ENCODE measurements at regions not wholly inside any gene's neighbourhood (a gene's known extent, or its start where the extent isn't known, plus 50 kb on each side); places are given as distances from the start of the nearest gene placed in this dataset.

DNA sequence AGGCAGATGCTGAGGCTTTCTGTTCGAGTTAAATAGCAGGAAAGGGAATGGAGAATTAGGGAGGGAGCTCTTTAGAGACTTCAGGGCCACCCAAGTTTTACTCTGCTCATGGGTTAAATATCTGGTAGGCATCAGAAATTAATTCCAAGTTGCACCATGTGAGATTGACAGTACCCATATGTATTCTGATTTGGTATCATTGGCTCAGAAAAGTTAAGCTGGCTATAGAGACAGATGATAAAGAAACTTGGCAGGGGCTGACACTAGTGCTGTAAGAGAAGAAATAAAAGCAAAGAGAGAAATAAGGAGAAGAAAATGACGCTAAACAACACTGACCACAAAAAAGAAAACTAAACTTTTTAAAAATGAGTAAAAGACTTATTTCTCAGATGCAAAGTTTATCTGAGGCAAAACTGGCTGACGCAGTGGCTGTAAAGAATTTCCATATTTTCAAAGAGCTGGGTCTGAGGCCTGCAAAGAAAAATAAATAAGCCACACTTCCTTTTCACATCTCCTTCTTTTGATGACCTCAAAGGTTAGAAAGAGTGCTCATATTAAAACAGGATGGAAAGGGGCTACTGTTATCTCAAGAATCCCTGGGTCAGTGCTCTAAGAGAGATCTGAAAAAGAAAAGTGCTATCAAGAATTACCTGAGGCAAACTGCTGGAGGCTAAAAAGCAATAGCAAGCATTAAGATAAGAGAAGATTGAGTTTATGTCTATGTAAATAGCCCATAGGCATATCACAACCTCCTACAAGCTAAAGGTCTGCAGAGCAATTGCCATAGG is 399.0 kb upstream of the MEF2C start:
- H3K4me3 ChIP-seq (replicated peaks; ENCODE audit: low read depth, low read length) = no peak overlapping the region
- DNase-seq (ENCODE audit: low read depth) = no peak
- no peak for TF ChIP-seq CTCF (IDR thresholded peaks at IDR 0.05; ENCODE audit: low read length, missing control alignments)

- H3K4me3 ChIP-seq (replicated peaks; ENCODE audit: low read depth, low read length) = no peak overlapping the region
- TF ChIP-seq CTCF (IDR thresholded peaks at IDR 0.05; ENCODE audit: low read length, missing control alignments) = no peak
- DNase-seq (ENCODE audit: low read depth) = no peak
Observed at GRCh38 chr5:89281211-89281610, 398.2 kb upstream of the MEF2C start.

GRCh38 chr5:89280103-89281037 is 397.4 kb upstream of the MEF2C start:
- TF ChIP-seq CTCF (IDR thresholded peaks at IDR 0.05; ENCODE audit: low read length, missing control alignments) = no peak
- DNase-seq (ENCODE audit: low read depth) = no peak
- no peak overlapping the region for H3K4me3 ChIP-seq (replicated peaks; ENCODE audit: low read depth, low read length)

DNA sequence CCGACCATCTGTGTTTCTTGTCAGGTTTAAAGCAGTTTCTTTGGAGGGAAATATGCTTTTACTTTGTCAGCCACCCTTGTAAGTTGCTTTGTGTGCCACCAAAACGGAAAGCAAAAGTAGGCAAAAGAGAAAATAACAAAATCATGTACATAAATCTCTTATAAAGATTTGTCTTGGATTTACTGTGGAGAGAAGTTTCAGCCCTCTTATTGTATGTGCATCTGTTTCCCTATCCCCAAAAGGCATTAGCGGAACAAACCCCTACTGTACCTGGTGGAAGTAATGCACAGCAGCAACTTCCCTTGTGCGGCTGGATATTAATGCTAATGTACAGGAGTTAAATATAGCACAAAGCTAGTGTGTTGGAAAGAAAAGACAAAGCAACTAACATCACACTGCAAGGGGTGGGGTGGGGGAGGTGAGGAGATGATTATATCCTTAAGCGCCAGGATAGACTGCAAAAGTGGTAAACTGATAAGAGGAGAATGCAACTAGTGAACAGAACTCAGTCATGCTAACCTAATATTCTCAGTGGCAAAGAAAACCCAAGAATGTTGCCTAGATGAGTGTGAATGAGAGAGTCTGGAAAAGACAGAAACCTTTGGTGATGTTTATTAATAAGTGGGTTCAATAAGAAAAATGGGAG is 396.5 kb upstream of the MEF2C start:
- TF ChIP-seq CTCF (IDR thresholded peaks at IDR 0.05; ENCODE audit: low read length, missing control alignments) = no peak
- H3K4me3 ChIP-seq (replicated peaks; ENCODE audit: low read depth, low read length) = no peak overlapping the region
- DNase-seq (ENCODE audit: low read depth) = no peak

GRCh38 chr5:89277816-89278215 is 394.8 kb upstream of the MEF2C start:
- TF ChIP-seq CTCF (IDR thresholded peaks at IDR 0.05; ENCODE audit: low read length, missing control alignments) = no peak
- DNase-seq (ENCODE audit: low read depth) = no peak
- no peak overlapping the region for H3K4me3 ChIP-seq (replicated peaks; ENCODE audit: low read depth, low read length)

DNA sequence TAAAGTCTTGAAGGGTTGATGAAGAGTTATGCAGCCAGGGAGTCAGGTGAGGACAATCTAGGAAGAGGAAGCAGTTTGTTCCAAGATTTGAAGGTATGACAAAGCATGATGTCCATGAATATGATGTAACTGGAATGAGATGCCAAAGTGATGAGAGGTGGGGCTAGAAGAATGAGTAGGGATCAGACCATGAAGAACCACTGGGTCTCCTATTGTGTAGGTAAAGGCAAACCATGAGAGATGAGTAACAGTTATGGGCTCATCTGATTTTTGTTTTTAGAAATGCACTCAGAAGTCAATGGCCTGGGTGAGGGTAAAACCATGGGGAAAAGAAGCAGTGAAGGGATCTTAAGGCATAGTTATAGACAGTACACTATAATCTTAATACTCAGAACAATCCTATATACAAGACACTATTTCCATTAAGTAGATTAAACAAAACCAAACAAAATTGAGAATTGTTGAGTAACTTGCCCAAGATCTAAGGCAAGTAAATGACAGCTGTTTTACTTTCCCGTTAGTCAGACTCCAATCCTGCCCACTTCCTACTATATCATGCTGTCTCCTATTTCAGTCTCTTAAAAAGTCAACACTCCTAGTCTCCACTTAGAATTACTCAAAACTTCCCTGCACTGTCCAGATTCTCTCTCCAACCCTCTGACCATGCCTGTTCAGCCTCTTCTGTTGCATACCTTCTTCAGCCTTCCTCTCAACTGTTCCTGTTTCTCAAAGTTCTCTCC is 393.8 kb upstream of the MEF2C start:
- peak; percentile 9 for DNase-seq (ENCODE audit: low read depth)
- H3K4me3 ChIP-seq (replicated peaks; ENCODE audit: low read depth, low read length) = no peak overlapping the region
- TF ChIP-seq CTCF (IDR thresholded peaks at IDR 0.05; ENCODE audit: low read length, missing control alignments) = no peak

All from fibroblast of pulmonary artery (primary cell).